Ureter (tissue), 1 donor: ENCODE measurements at regions not wholly inside any gene's neighbourhood (a gene's known extent, or its start where the extent isn't known, plus 50 kb on each side); places are given as distances from the start of the nearest gene placed in this dataset.

Source experiments
- DNase-seq: peaks from one replicate; pipeline ENCODE4 v3.0.0-alpha.2; 2020; ENCODE audit warnings: low spot score
- donor health status: DM: yes; HTN: yes; CAD: no.

DNA sequence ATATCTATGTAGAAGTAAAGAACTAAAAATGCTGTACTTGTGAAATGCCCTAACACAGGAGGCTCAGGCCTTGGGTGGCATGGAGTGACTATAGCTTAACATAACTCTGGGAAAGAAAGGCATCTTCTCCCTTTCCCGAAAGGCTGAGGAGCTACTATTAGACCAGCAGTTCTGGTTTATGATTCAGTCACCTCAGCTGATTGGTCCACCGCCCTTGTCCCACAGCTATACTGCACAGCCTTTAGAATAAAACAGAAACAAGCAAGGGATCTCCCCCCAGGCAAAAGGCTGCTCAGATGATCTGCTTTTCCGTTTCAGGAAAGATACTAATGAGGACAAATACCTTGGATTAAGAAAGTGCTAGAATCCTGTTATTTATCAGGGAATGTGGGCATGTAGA lies 171.3 kb downstream of the SNCA start:
- DNase-seq = no peak

DNA sequence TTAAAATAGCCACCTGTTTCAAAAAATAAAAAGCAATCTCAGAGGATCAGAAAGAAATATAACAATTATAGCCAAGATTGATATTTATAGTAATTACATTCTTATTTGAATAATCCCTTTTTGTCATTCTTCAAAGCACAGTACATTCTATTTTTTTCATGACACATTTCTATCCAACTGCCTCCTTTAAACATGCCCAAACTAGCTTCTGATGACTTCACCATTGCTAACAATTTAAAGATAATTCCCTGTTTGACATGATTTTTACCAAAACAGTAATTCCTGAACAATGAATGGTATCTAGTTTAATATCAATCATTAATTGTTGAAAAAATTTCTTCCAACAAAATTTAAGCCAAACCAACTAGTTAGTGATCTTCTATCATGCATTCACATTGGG lies 172.4 kb downstream of the SNCA start:
- DNase-seq = no peak

DNA sequence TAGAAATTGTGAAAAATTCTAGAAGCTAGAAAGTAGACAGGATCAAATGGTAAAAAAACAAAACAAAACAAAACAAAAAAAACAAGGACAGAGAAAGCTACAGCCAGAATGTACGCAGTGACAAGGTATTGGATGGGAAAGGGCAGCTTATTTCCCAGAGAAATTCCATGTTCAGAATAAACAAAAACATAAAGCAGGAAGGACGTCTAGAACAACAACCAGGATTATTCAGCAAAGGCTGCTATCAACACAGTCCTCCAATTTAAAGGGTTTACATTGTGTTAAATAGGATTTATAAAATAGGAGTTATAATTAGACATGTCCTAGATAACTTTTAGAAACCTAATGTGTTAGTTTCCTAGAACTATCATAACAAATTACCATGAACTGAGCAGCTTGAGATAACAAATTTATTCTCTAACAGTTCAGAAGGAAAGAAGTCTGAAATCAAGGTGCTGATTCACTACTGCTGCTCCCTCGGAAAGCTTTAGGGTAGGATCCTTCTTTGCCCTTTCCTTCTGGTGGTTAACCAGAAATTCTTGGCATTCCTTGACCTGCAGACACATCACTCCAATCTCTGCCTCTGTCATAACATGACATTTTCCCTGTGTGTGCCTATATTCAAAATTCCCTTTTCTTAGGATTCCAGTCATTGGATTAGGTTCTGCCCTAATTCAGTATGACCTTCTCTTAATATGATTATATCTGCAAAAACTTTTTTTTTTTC lies 175.6 kb downstream of the SNCA start:
- no peak for DNase-seq

DNA sequence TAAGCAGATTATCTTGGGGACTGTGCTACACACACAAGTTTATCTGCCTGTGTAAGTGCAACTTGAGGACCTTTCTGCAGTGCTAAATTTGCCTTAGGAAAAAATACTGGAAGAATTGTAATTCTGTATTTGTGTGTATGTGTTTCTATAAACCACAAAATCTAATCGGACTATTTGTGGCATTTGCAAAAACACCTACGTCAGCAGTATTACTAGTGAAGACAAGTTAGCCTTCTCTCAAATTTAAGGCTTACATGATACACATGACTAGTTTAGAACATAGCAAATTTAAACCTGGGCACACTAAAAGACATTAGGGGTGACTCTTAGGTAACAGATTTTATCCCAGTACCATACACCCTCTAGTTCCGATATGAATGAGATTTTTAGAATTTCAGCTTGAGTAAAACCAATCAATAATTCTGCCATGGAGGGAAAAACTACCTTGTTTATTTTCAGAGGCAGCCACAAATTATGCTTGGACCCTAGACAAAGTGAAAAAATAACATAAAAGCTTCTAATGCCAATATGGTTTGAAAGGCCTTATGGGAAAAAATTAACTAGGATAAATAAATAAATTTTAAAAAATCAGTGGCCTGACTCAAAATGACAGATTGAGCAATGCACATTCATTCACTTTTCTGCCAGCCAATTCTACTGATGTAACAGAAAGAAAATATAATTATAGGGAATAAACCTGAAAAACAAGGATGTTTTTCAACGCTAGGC lies 176.4 kb downstream of the SNCA start:
- no peak for DNase-seq

DNA sequence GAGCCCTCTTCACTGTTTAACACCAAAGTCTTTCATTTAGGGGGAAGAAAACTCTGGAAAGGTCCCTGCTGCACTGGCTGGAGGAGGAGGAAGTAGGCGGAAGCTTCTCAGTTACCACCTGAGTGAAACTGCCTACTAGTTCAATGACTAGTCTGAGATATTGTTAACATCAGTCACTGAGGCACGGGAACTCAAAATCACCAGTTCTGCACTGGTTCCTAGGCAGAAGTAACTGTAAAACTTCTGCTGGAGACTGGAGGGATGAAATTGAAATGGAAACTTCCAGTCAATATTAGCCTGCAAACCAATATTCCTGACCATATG lies 178.3 kb downstream of the SNCA start:
- DNase-seq = no peak

DNA sequence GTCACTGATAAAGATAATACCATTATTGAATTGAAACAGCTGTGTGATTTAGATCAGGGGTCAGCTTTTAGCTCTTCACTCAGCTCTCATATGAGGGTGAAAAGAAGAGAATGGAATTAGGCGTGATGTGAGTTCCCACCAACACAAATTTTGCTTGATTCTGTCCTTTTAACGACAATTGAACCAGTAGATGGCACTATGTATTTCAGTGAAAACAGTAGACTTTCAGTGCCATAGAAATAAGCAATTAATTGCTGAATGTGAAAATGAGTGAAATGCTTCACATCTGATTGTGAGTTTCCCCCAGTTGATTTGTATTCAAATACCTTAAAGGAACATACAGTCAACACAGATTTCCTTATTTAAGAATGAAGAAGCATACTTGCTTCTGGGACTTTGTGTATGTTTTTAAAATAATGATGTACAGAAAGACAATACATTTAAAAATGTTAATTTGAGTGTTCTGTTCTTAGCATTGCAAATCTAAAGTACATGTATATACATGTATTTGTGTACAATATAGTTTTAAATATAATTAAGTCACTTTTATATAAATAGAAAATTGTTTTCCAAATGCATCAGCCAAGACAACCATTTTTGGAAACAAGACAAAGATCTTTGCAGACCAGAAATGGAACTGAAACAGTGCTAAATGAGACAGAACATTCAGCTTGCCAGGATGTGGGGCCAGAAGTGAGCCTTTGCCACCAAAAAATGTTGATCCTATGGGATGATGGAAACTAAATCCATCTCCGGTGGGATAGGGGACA lies 178.8 kb downstream of the SNCA start:
- DNase-seq = no peak

DNA sequence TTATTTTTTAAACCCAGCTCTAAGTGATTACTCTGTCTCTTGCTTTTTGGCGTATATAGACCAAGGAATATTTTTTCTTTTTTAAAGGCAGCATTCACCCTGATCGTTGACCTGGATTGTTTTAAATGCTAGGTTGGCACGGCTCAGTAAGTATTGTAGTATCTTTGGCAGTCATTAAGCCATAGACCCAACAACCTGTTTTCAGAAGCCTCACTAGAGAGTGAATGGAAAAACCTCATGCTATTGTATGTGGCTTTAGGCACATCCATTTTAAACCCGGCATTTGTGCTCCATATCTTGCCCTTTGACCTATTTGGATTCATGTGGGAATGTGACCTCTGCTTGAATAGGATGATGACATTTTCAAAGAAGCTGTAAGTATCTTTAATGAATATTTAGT lies 183.9 kb downstream of the SNCA start:
- no peak for DNase-seq

DNA sequence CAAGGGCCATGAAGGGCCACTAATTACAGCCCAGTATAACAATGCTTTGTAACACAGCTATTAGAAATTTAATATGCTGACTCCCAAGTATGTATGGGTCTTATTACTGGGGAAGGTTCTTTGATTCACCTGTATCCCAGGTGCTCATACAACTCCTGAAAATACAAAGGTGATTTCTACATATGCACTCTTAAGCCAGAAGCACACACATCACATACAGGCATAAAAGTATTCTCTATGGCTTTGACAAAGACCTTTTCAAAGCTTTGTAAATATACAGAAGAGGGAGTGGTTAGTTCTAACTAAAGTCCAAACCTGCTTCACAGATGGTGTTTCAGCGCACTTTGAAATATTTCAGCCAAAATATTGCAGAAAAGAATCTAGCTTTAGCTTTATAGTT lies 191.5 kb downstream of the SNCA start:
- no peak for DNase-seq

DNA sequence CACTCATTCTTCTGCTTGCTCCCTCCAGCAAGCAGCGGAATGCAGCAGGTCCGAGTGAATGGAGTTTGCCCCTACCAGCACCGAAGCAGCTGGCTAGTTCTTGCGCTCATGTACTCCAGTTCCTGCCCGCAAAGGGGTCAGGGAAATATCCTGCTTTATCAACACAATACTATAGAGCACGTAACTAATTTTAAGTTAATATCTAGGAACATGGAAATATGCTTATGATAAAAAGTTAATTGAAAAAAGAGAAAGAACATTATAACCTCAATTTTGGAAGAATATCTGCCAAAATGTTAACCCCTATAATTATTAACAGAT lies 195.6 kb downstream of the SNCA start:
- no peak for DNase-seq

DNA sequence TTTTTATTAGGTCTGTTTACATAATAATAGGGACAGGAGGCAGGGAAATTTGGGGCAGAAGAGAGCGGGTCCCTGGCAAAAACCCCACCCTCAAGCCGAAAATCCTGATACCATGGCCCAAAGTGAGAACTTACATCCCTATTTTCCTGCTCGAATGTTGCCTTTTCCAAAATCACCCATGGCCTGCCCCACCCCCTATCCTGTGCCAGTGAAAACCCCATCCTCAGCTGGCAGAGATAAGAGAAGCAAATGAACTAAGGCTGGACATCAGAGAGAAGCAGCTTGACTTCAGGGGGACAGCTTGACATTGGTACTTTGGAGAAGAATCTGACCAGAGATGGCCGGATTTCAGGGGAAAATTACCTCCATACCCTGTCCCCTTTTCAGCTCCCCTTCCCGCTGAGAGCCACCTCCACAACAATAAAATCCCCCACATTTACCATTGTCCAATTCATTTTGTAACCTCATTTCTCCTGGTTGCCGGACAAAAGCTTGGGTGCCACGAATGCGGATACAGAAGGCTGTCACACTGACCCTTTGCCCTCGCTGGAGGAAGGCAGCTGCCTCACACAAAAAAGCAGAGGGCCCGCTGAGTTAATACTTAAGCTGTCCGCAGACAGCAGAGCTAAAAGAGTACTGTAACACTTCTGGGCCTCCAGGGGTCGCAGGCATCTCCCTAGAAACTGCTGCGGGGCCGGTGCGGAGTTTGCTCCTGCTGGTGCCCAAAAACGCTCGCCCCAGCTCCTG lies 196.2 kb downstream of the SNCA start:
- no peak for DNase-seq

DNA sequence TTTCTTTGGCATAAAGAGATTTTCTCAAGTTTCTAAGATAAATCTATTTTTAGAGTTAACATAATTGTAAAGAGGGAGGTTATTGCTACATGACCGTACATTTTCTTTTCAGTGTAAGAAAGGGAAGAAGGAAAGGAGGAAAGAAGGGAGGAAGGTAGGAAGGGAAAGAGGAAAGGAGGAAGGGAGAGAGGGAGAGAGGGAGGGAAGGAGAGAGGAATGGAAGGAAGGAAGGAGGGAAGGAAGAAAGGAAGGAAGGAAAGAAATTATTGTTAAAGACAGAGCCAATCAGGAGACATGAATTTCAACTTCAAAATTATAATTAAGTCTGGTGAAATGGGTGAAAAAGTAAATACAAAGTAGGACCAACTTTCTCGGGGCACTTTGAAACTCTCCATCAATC lies 197.6 kb downstream of the SNCA start:
- no peak for DNase-seq

DNA sequence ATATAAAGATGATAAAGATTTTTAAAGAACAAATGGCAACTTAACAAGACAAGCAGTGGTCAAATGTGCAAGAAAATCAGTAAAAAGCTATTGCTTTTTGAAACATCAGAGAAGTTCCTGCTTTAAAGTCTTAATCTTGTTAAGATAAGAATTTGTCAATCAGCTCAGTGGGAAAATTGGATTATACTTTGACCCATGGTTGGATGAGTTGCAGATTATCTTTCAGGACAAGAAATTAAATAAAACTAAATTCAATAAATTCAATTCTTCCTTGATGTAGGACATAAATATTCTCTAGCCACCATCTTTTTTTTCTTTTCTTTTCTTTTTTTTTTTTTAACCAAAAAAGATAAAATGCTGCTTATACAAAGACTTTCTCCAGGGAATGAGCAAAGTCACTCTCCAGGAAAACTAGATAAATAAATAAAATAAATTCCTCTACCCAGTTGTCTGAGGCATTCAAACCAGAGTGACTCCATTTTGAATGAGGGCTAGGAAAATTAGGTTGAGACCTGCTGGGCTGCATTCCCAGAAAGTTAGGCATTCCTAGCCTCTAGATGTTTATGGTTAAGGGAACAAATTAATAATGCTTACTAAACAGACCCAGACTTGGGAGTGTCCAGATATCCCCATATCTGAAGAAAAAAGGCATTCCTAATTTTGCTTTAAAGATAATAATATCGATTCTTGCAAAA lies 211.2 kb downstream of the SNCA start:
- DNase-seq = no peak

DNA sequence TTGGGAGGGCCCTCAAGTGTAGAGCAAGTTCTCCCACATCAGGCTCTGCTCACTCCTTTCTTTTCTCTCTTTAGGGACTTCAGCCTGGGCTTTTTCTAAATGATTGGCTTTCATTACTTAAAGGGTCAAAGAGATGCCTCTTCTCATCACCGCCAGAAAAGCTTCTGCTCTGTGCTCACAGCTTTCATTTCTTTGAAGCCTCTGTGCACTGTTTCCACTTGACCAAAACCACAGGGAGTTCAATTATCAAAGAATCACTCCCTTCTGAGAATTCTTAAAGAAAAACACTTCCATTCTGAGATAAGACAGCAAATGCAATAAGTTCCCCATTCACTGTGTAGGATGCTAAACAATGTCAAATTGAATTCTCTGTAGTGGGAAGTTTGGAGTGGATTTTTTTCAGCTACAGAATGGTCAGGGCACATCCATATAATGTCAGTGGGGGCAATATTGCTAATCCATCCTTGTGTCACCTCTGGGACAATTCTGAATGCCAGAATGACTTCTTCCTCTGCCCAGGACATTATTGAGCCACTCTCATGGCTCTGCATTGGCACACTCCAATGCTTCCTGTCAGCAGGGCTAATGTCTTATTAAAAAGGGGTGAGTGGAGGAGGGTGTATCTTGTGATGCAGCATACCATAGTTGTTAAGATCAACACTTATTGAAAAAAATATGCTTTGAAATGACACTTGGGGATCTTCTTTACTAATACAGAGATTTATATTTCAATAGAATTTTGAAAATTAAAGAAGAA lies 217.6 kb downstream of the SNCA start:
- no peak for DNase-seq

DNA sequence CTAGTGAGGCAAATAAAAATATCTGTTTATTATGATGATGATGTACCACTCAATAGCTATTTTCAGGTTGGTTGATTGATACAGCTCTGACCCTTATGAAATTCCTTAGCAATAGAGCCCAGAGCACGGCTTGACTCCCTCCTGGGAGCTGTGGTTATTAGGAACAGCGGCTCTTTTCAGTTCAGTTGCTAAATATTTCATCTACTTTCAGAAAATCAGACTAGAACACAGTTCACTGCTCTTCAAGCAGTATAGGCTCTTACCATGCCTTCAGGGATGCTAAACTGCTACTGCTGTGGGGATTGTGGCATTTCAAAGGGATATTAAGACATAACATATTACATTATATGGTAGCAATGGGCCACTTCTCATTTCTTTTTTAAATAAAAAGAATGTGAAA lies 218.8 kb downstream of the SNCA start:
- no peak for DNase-seq

DNA sequence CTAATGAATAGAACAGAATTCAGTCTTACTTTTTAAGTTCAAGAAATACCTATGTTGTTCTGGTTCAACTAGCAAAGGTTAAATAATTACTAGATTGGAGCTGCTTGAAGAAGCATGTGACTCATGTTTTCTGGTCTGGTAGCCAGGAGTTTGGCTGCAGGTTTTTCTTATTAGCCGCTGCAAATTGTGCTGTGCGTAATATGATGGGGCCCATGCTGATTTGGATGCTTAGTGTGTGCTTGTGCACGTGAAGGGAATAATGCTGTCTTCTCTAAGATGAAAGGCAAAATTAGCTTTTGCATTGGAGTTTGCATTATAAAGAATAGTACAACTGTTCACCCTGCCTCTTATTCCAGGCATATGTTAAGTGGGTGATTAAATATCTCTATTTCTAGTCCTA lies 219.6 kb downstream of the SNCA start:
- no peak for DNase-seq

DNA sequence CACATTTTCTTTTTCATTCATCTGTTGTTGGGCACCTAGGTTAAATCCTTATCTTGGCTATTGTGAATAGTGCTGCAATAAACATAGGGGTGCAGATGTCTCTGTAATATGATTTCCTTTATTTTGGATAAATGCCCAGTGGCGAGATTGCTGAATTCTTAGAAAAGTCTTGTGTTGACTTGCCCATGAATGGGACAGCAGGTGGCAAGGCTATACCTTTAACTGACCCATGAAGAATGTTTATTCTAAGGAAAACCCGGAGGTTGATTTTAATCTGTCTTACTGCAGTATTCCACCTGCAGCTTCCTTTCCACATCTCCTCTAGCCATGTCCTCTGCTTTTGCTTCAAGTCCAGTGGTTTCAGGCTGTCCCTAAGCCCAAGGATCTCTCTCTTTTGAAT lies 220.6 kb downstream of the SNCA start:
- DNase-seq = no peak

DNA sequence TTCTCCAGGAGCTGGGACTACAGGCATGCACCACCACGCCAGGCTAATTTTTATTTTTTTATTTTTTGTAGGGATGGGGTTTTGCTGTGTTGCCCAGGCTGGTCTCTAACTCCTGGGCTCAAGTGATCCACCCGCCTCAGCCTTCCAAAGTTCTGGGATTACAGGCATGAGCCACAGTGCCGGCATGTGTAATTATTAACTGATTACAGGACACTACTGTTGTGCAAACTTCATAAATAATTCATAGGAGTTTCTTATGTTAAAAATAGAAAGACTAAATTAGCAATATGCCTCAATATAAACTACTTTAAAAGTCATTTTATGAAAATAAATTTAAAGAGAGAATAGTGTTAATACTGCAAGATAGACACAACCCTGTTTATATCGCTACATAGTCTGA lies 221.9 kb downstream of the SNCA start:
- no peak for DNase-seq

DNA sequence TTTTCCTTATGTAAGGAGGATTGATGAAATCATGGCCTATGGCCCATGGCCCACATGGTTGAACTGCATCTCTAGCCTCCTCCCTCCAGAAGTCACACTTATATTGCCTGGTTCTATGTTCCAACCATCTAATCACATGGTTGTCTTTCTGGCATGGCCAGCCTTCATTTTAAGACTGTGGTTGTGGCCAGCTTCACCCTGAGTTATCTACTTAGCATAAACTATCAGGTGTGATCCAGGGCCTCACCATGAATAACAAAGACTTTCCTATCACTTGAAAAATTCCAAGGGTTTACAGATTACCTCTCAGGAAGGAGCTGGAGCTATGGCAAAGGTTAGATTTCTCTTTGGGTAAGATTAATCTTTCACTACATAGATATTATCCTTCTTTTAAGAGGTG lies 222.8 kb downstream of the SNCA start:
- no peak for DNase-seq

DNA sequence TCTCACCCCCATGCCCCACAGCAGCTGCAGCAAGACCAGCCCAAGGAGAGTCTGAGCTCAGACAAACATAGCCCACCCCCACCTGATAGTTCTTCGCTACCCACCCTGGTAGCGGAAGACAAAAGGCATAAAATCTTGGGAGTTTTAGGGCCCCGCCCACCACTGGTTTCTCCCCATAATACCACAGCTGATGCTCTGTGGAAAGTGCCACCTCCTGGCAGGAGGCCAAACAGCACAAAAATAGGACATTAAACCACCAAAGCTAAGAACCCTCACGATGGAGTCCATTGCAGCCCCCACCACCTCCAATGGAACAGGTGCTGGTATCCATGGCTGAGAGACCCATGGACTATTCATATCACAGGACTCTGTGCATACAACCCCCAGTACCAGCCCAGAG lies 226.7 kb downstream of the SNCA start:
- DNase-seq = no peak

DNA sequence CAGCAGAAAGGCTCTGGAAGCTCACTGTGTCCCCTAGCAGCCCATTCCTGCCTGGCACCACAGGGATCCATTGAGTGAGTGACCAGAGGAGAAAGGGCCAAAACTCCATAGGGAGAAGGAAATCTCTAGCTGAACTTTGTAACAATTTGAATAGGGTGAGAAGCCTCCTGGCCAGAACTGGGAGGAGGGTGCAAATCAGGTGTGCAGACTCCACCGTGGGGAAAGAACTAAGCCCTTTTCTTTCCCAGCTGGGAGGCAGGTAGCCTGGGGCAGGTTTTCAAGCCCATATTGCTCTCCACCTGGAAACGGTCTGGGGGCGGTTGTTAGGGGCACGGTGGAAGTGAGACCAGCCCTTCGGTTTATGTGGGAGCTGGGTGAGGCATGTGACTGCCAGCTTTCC lies 227.2 kb downstream of the SNCA start:
- no peak for DNase-seq

DNA sequence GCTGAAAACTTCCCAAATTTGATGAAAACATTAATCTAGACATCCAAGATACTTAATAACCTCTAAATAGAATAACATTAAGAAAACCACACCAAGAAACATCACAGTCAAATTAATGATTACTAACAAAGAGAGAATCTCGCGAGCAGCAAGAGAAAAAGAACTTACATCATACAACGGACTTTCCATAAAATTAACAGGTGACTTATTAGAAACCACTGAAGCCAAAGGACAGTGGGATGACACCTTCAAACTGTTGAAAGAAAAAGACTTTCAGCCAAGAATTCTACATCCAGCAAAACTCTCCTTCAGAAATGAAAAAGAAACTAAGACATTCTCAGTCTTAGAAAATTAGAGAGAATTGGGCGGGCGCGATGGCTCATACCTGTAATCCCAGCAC lies 232.0 kb downstream of the SNCA start:
- DNase-seq = no peak
